Peyer's patch (tissue), 4 donors: ENCODE measurements at regions not wholly inside any gene's neighbourhood (a gene's known extent, or its start where the extent isn't known, plus 50 kb on each side); places are given as distances from the start of the nearest gene placed in this dataset.

Experiments used
- DNase-seq, 3 donors: peaks; one replicate each; pipeline ENCODE4 v3.0.0-alpha.2; 2017 to 2019
- H3K27ac ChIP-seq, 4 donors: fragments of 200-600 bp; sonication (generic); one replicate each; pipeline ENCODE4 v1.5.1; 2016 to 2019
- H3K27me3 ChIP-seq, 2 donors: fragments of 200-600 bp; sonication (generic); one replicate each; pipeline ENCODE4 v1.5.1; 2019
- H3K36me3 ChIP-seq, 3 donors: fragments of 200-600 bp; sonication (generic); one replicate each; pipeline ENCODE4 v1.5.1; 2016 to 2019
- H3K4me1 ChIP-seq, 4 donors: fragments of 200-600 bp; sonication (generic); one replicate each; pipeline ENCODE4 v1.5.1; 2016 to 2019
- H3K4me3 ChIP-seq, 4 donors: fragments of 200-600 bp; sonication (generic); 1 replicate in 3 of 4; 2 replicates in 1 of 4; pipeline ENCODE4 v1.5.1; 2016 to 2019; ENCODE audit warnings: mild to moderate bottlenecking in 1 of 4
- H3K9me3 ChIP-seq, 4 donors: fragments of 200-600 bp; sonication (generic); one replicate each; pipeline ENCODE4 v1.5.1; 2016 to 2019; ENCODE audit warnings: mild to moderate bottlenecking in 1 of 4
- POLR2A ChIP-seq, 2 donors: fragments of 450-650 bp; IDR thresholded peaks; one replicate each; pipeline ENCODE4 v1.5.1; 2017; ENCODE audit warnings: antibody characterized with exemption in 2 of 2, mild to moderate bottlenecking in 2 of 2, moderate library complexity in 2 of 2
- TF ChIP-seq, protein P1 (sequence below), 6 experiments: fragments of 450-650 bp in 4 of 6; fragments of 200-600 bp in 2 of 6; sonication (generic) in 1 of 6; IDR thresholded peaks; one replicate each; pipeline ENCODE4 v1.5.1; 2017 to 2019; ENCODE audit warnings: antibody characterized with exemption in 6 of 6, mild to moderate bottlenecking in 3 of 6, moderate library complexity in 1 of 6

DNA sequence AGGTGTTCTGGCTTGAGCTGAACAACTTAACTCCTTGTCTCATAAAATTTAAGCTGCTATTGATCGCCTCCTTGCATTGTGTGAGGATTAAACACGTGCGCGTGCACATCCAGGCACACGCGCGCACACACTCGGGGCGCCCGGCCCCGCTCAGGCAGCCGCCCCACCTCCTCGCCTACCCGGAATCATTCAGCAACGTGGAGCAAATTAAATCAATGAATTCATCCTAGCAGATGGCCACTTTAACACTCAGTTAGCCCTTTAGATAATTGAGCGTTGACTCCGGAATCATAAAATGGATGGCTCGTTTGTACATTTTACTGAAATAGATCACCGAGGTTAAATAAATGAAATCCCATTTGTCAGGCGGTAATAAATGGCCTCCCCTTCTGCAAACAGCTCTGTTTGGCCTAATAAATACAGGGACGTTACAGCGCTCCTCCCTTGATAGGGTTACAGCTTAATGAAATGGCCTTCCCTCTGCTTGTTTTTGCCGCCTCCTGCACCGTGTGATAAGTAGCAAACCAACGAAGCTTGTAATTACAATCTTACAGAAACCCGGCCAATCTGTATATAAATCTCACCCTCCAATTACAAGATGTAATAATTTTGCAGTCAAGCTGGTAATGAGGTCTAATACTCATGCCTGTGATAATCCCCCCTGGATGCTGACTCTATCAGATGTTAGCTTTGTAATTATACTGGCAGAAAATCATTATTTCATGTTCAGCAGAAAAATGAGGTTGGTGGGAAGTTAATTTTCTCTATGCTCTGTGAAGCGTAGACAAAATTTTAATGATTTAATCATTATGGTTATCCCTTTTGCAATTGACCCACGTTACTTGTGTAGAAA, 229.7 kb upstream of the IRX4 start:
- Histone ChIP-seq H3K27ac (no peak overlapping the region), H3K4me1 (no peaks in the 10 kb centered on the region), H3K27me3 (no peaks in the 10 kb centered on the region), H3K36me3 (no peaks in the 10 kb centered on the region), H3K4me3 (no peak overlapping the region), H3K9me3 (no peaks in the 10 kb centered on the region)
- no peak for DNase-seq
- TF ChIP-seq POLR2A (IDR thresholded peaks at IDR 0.05), result no peak
- TF ChIP-seq, protein P1, sequence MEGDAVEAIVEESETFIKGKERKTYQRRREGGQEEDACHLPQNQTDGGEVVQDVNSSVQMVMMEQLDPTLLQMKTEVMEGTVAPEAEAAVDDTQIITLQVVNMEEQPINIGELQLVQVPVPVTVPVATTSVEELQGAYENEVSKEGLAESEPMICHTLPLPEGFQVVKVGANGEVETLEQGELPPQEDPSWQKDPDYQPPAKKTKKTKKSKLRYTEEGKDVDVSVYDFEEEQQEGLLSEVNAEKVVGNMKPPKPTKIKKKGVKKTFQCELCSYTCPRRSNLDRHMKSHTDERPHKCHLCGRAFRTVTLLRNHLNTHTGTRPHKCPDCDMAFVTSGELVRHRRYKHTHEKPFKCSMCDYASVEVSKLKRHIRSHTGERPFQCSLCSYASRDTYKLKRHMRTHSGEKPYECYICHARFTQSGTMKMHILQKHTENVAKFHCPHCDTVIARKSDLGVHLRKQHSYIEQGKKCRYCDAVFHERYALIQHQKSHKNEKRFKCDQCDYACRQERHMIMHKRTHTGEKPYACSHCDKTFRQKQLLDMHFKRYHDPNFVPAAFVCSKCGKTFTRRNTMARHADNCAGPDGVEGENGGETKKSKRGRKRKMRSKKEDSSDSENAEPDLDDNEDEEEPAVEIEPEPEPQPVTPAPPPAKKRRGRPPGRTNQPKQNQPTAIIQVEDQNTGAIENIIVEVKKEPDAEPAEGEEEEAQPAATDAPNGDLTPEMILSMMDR (IDR thresholded peaks at IDR 0.05), result no peak

- H3K36me3 ChIP-seq, result no peaks in the 10 kb centered on the region
- no peak for DNase-seq
- H3K4me3 ChIP-seq, result no peak overlapping the region
- H3K4me1 ChIP-seq, result no peaks in the 10 kb centered on the region
- no peaks in the 10 kb centered on the region for H3K27me3 ChIP-seq
- no peaks in the 10 kb centered on the region for H3K9me3 ChIP-seq
- H3K27ac ChIP-seq, result no peak overlapping the region
- TF ChIP-seq, protein P1 (IDR thresholded peaks at IDR 0.05), result no peak
- TF ChIP-seq POLR2A (IDR thresholded peaks at IDR 0.05), result no peak
Observed at GRCh38 chr5:2111569-2112105, 228.9 kb upstream of the IRX4 start.

DNA sequence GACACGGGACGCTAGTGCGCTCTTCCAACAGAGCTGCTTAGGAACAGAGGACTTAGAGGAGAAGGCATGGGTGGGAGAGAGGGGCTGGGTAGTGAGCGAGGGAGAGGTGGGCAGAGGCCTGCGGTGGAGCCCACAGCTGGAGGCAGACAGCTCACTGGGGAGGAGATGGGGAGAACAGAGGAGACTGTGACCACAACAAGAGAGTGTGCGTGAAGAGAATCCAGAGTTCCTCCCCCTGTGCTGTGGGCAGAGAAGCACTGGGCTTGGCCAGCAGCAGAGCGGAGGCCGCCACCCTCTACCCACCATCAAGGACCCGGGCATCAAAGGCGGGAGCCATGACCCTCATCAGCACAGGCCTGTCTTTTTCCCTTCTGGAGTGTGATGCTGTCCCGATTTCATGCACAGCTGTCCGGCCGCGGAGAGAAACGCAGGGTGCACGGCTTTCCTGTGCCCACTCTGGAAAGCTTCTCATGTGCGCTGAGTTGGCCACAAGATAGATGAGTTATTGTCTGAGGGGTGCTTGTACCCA, 228.3 kb upstream of the IRX4 start:
- H3K27me3 ChIP-seq, result no peaks in the 10 kb centered on the region
- TF ChIP-seq, protein P1 (IDR thresholded peaks at IDR 0.05), result no peak
- TF ChIP-seq POLR2A (IDR thresholded peaks at IDR 0.05), result no peak
- H3K27ac ChIP-seq, result no peak overlapping the region
- no peaks in the 10 kb centered on the region for H3K36me3 ChIP-seq
- H3K4me1 ChIP-seq, result no peaks in the 10 kb centered on the region
- H3K4me3 ChIP-seq, result no peak overlapping the region
- no peaks in the 10 kb centered on the region for H3K9me3 ChIP-seq
- DNase-seq, result no peak

- no peaks in the 10 kb centered on the region for H3K9me3 ChIP-seq
- no peak for DNase-seq
- TF ChIP-seq, protein P1 (IDR thresholded peaks at IDR 0.05), result no peak
- TF ChIP-seq POLR2A (IDR thresholded peaks at IDR 0.05), result no peak
- no peak overlapping the region for H3K27ac ChIP-seq
- no peaks in the 10 kb centered on the region for H3K4me1 ChIP-seq
- no peak overlapping the region for H3K4me3 ChIP-seq
- H3K36me3 ChIP-seq, result no peaks in the 10 kb centered on the region
- no peaks in the 10 kb centered on the region for H3K27me3 ChIP-seq
Observed at GRCh38 chr5:2110137-2110933, 227.6 kb upstream of the IRX4 start.

DNA sequence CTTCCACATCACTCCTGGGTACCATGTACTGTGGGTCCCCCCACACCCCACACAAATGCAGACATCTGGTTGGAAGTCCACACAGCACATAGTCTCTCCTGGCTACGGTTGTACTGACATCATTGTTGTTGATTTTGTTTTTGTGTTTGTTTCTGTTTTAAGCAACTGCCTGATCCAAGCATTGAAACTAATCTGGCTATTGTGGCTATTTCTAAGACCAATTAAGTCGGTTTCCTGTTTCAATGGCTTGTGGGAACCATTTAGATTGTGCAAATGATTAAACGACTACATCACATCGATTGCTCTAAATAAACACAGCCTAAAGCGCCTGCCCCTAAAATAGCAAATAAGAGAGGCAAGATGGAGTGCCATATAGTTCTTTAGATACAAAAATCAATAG, 226.8 kb upstream of the IRX4 start:
- H3K9me3 ChIP-seq, result no peaks in the 10 kb centered on the region
- no peaks in the 10 kb centered on the region for H3K27me3 ChIP-seq
- no peak overlapping the region for H3K4me3 ChIP-seq
- DNase-seq, result no peak
- H3K4me1 ChIP-seq, result no peaks in the 10 kb centered on the region
- H3K27ac ChIP-seq, result no peak overlapping the region
- TF ChIP-seq, protein P1 (IDR thresholded peaks at IDR 0.05), result no peak
- TF ChIP-seq POLR2A (IDR thresholded peaks at IDR 0.05), result no peak
- no peaks in the 10 kb centered on the region for H3K36me3 ChIP-seq
